Neural progenitor cell (in vitro differentiated cells): ENCODE measurements at regions not wholly inside any gene's neighbourhood (a gene's known extent, or its start where the extent isn't known, plus 50 kb on each side); places are given as distances from the start of the nearest gene placed in this dataset.
A peak's percentile ranks its signal among the peaks of the same experiment; 100 is the strongest.
"Not testable (repeated sequence)": the region's sequence is repeated elsewhere in the genome, so short reads cannot be mapped to it uniquely, and the experiment has no call there.

Experiments used
- DNase-seq: peaks from one replicate; pipeline ENCODE4 v3.0.0-alpha.2; 2016; ENCODE audit warnings: low spot score
- H2AFZ ChIP-seq: fragments of 200-600 bp; sonication (generic); replicated peaks from 2 replicates; pipeline ENCODE4 v1.6.1; 2016; ENCODE audit warnings: antibody characterized with exemption
- H3F3A ChIP-seq: fragments of 200-600 bp; sonication (generic); 2 replicates; pipeline ENCODE4 v1.6.1; 2016; ENCODE audit warnings: antibody characterized with exemption, low read depth
- H3K27ac ChIP-seq: fragments of 200-600 bp; sonication (generic); 2 replicates; pipeline ENCODE4 v1.5.1; 2016; ENCODE audit warnings: mild to moderate bottlenecking
- H3K27me3 ChIP-seq: fragments of 200-600 bp; sonication (generic); 2 replicates; pipeline ENCODE4 v1.6.1; 2016; ENCODE audit warnings: mild to moderate bottlenecking, moderate library complexity
- H3K36me3 ChIP-seq: fragments of 200-600 bp; sonication (generic); 2 replicates; pipeline ENCODE4 v1.5.1; 2016
- H3K4me1 ChIP-seq: fragments of 200-600 bp; sonication (generic); 2 replicates; pipeline ENCODE4 v1.6.1; 2016; ENCODE audit warnings: mixed run types
- H3K4me2 ChIP-seq: fragments of 200-600 bp; sonication (generic); 2 replicates; pipeline ENCODE4 v1.6.1; 2016
- H3K4me3 ChIP-seq: fragments of 200-600 bp; sonication (generic); 2 replicates; pipeline ENCODE4 v1.5.1; 2016
- H3K79me2 ChIP-seq: fragments of 200-600 bp; sonication (generic); 2 replicates; pipeline ENCODE4 v1.6.1; 2016; ENCODE audit warnings: low read depth
- H3K9ac ChIP-seq: fragments of 200-600 bp; sonication (generic); 2 replicates; pipeline ENCODE4 v1.6.1; 2016
- H3K9me3 ChIP-seq: fragments of 200-600 bp; sonication (generic); 2 replicates; pipeline ENCODE4 v1.5.1; 2016; ENCODE audit warnings: low read depth
- H4K20me1 ChIP-seq: fragments of 200-600 bp; sonication (generic); 2 replicates; pipeline ENCODE4 v1.6.1; 2016; ENCODE audit warnings: low read depth
- H3K27ac Mint-ChIP-seq: 3 replicates; pipeline ENCODE4 v1.8.0; 2021; ENCODE audit warnings: mixed read lengths
- H3K27me3 Mint-ChIP-seq: 2 replicates; pipeline ENCODE4 v1.8.0; 2022; ENCODE audit warnings: low read depth, mild to moderate bottlenecking, inconsistent platforms, moderate library complexity, mixed read lengths; ENCODE audit not compliant: insufficient read depth
- H3K36me3 Mint-ChIP-seq: 3 replicates; pipeline ENCODE4 v1.8.0; 2021; ENCODE audit warnings: mixed read lengths
- H3K4me1 Mint-ChIP-seq: 3 replicates; pipeline ENCODE4 v1.8.0; 2021; ENCODE audit warnings: mixed read lengths
- H3K4me3 Mint-ChIP-seq: 3 replicates; pipeline ENCODE4 v1.8.0; 2021; ENCODE audit warnings: mild to moderate bottlenecking, moderate library complexity, mixed read lengths
- H3K9me3 Mint-ChIP-seq: 3 replicates; pipeline ENCODE4 v1.8.0; 2020; ENCODE audit warnings: mixed read lengths
- CTCF ChIP-seq: fragments of 200-600 bp; sonication (generic); IDR thresholded peaks from 2 replicates; pipeline ENCODE4 v1.5.1; 2017; ENCODE audit warnings: antibody characterized with exemption, mild to moderate bottlenecking
- EZH2 ChIP-seq: fragments of 200-600 bp; sonication (generic); IDR thresholded peaks from 2 replicates; pipeline ENCODE4 v1.6.1; 2017; ENCODE audit warnings: antibody characterized with exemption, mild to moderate bottlenecking, moderate library complexity
- EZH2phosphoT487 ChIP-seq: fragments of 200-600 bp; sonication (generic); IDR thresholded peaks from 2 replicates; pipeline ENCODE4 v1.6.1; 2017; ENCODE audit warnings: antibody characterized with exemption

DNA sequence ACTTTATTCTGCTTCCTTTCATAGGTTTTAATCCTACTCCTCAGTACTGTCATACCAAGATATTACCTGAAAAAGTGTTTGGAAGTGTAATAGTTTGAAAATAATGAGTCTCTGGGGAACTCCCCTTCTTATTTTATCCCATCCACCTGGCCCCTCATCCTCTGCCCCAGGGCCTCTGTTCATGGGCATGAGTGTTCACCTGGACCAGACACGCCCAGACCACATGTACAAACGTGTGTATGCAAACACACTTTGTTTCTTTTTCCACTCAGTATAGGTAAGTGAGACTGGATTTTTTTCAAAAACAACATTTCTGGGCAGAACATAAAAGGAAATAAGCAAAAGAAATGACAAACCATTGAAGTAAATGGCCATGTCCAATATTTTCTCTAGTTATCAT lies 62.1 kb upstream of the THSD7B start:
- H3K27ac ChIP-seq, result no peak overlapping the region
- TF ChIP-seq CTCF (no peak), EZH2phosphoT487 (no peak), EZH2 (no peak)
- H3F3A ChIP-seq, result no peaks in the 10 kb centered on the region
- Mint-ChIP-seq H3K4me1 (no peaks in the 10 kb centered on the region), H3K27me3 (no peaks in the 10 kb centered on the region), H3K36me3 (no peaks in the 10 kb centered on the region), H3K27ac (no peak overlapping the region), H3K4me3 (no peak overlapping the region), H3K9me3 (no peaks in the 10 kb centered on the region)
- no peaks in the 10 kb centered on the region for H3K9me3 ChIP-seq
- H3K27me3 ChIP-seq, result no peaks in the 10 kb centered on the region
- H4K20me1 ChIP-seq, result no peaks in the 10 kb centered on the region
- no peaks in the 10 kb centered on the region for H3K36me3 ChIP-seq
- DNase-seq, result no peak
- H3K4me2 ChIP-seq, result no peak overlapping the region
- H2AFZ ChIP-seq, result no peak overlapping the region
- no peaks in the 10 kb centered on the region for H3K4me1 ChIP-seq
- no peak overlapping the region for H3K4me3 ChIP-seq
- H3K79me2 ChIP-seq, result no peaks in the 10 kb centered on the region
- no peak overlapping the region for H3K9ac ChIP-seq

GRCh38 chr2:136696438-136696837 lies 68.9 kb upstream of the THSD7B start:
- Histone ChIP-seq H2AFZ (no peak overlapping the region), H3K4me2 (no peak overlapping the region), H3K27me3 (no peaks in the 10 kb centered on the region), H3F3A (no peaks in the 10 kb centered on the region), H3K36me3 (no peaks in the 10 kb centered on the region), H3K9ac (no peak overlapping the region), H3K79me2 (no peaks in the 10 kb centered on the region), H3K4me3 (no peak overlapping the region), H3K27ac (no peak overlapping the region), H3K9me3 (no peaks in the 10 kb centered on the region), H3K4me1 (no peaks in the 10 kb centered on the region), H4K20me1 (no peaks in the 10 kb centered on the region)
- TF ChIP-seq EZH2phosphoT487, result no peak
- TF ChIP-seq EZH2, result no peak
- TF ChIP-seq CTCF, result no peak
- Mint-ChIP-seq H3K4me3 (no peak overlapping the region), H3K4me1 (no peaks in the 10 kb centered on the region), H3K36me3 (no peaks in the 10 kb centered on the region), H3K9me3 (no peaks in the 10 kb centered on the region), H3K27ac (no peak overlapping the region), H3K27me3 (no peaks in the 10 kb centered on the region)
- DNase-seq, result no peak

DNA sequence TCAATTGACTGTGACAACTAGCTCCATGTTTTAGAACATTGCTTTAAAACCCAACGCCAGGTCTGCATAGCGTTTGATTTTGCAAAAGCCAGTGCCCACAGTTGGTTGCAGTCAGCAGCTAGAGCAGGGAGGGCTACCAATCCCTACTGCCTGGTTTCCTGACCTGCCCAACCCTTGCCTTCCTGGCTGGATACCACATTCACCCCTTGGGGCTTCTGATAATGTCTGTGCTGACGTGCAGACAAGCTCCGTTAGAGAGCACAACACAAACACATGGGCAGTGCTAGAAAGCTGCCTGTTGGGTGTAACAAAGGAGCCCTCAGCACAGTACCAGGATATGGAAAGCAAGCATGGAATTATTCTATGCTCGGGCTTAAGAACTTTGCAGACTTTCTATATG lies 71.4 kb upstream of the THSD7B start:
- Histone ChIP-seq H3K27ac (no peak overlapping the region), H3K36me3 (no peaks in the 10 kb centered on the region), H3K9me3 (no peaks in the 10 kb centered on the region), H2AFZ (peak overlapping the region; percentile 37), H3K79me2 (no peaks in the 10 kb centered on the region), H4K20me1 (no peaks in the 10 kb centered on the region), H3K27me3 (no peaks in the 10 kb centered on the region), H3K4me2 (no peak overlapping the region), H3K9ac (no peak overlapping the region), H3K4me1 (no peaks in the 10 kb centered on the region), H3F3A (no peaks in the 10 kb centered on the region), H3K4me3 (no peak overlapping the region)
- Mint-ChIP-seq H3K9me3 (no peaks in the 10 kb centered on the region), H3K4me1 (no peaks in the 10 kb centered on the region), H3K36me3 (no peaks in the 10 kb centered on the region), H3K27ac (no peak overlapping the region), H3K4me3 (no peak overlapping the region), H3K27me3 (no peaks in the 10 kb centered on the region)
- no peak for TF ChIP-seq EZH2phosphoT487
- TF ChIP-seq EZH2, result no peak
- TF ChIP-seq CTCF, result no peak
- DNase-seq, result peak; percentile 11

- H3K27ac Mint-ChIP-seq, H2AFZ ChIP-seq, H3K79me2 ChIP-seq, DNase-seq, H3K36me3 Mint-ChIP-seq, H4K20me1 ChIP-seq, H3K4me3 Mint-ChIP-seq, H3K9me3 Mint-ChIP-seq, H3K27me3 ChIP-seq, H3K4me3 ChIP-seq, H3K4me2 ChIP-seq, H3K27ac ChIP-seq, H3K9ac ChIP-seq, H3K4me1 Mint-ChIP-seq, H3K36me3 ChIP-seq, H3K27me3 Mint-ChIP-seq, H3F3A ChIP-seq, H3K9me3 ChIP-seq, H3K4me1 ChIP-seq: not testable (repeated sequence)
Measured at GRCh38 chr2:136680079-136680478, 85.3 kb upstream of the THSD7B start.
